B cell (primary cell): ENCODE measurements at regions not wholly inside any gene's neighbourhood (a gene's known extent, or its start where the extent isn't known, plus 50 kb on each side); places are given as distances from the start of the nearest gene placed in this dataset.

ENCODE experiments used
- EZH2 ChIP-seq: IDR thresholded peaks from 2 replicates; pipeline ENCODE4 v1.6.1; 2012; ENCODE audit warnings: borderline replicate concordance, low read depth, mild to moderate bottlenecking, moderate library complexity, low read length; ENCODE audit not compliant: insufficient read depth, poor library complexity, severe bottlenecking
- TF ChIP-seq, protein P1 (sequence below): fragments of 200-600 bp; IDR thresholded peaks from one replicate; pipeline ENCODE4 v1.8.0; 2022; ENCODE audit warnings: antibody characterized with exemption, mild to moderate bottlenecking

DNA sequence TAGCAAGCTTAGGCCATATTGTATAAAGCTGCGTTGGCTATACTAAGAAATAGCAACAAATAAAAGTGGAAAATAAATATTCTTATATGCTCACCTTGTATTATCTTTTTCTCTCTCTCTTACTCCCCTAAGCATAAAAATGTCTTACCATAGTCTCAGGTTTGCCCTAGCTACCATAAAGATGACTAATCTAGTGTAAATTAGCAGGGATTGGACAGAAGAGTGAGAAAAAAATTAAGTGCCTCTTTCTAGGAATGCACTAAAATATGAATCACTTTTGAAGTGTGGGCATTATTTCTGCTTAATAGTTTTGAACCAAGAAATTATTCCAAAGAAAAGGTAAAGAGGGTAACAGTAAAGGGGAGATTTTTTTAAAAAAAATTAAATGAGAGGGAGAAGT is 201.3 kb downstream of the HINT1 start:
- TF ChIP-seq, protein P1, sequence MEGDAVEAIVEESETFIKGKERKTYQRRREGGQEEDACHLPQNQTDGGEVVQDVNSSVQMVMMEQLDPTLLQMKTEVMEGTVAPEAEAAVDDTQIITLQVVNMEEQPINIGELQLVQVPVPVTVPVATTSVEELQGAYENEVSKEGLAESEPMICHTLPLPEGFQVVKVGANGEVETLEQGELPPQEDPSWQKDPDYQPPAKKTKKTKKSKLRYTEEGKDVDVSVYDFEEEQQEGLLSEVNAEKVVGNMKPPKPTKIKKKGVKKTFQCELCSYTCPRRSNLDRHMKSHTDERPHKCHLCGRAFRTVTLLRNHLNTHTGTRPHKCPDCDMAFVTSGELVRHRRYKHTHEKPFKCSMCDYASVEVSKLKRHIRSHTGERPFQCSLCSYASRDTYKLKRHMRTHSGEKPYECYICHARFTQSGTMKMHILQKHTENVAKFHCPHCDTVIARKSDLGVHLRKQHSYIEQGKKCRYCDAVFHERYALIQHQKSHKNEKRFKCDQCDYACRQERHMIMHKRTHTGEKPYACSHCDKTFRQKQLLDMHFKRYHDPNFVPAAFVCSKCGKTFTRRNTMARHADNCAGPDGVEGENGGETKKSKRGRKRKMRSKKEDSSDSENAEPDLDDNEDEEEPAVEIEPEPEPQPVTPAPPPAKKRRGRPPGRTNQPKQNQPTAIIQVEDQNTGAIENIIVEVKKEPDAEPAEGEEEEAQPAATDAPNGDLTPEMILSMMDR: no peak
- TF ChIP-seq EZH2: no peak
